SK-N-SH (cell line): ENCODE measurements at regions not wholly inside any gene's neighbourhood (a gene's known extent, or its start where the extent isn't known, plus 50 kb on each side); places are given as distances from the start of the nearest gene placed in this dataset.

Experiments
- CTCF ChIA-PET: fragments of 300-600, 350-600 bp; formaldehyde crosslinking; extraction: SDS; loops from one replicate; lab custom pipeline; 2021; lab: Yijun Ruan, JAX
- POLR2A ChIA-PET: fragments of 350-600 bp; sonication (Branson Sonifier 250); formaldehyde crosslinking; extraction: SDS; loops from one replicate; lab custom pipeline; 2020; ENCODE audit warnings: antibody characterized with exemption, inconsistent platforms; lab: Yijun Ruan, JAX
- DNase-seq: peaks from one replicate; pipeline ENCODE4 v3.0.0; 2012
- H2AFZ ChIP-seq: fragments of 200-600 bp; sonication (generic); 2 replicates; pipeline ENCODE4 v1.8.1; 2016; ENCODE audit warnings: antibody characterized with exemption, mild to moderate bottlenecking, low read depth
- H3F3A ChIP-seq: fragments of 200-600 bp; sonication (generic); replicated peaks from 2 replicates; pipeline ENCODE3; 2016; ENCODE audit warnings: antibody characterized with exemption, mild to moderate bottlenecking; ENCODE audit not compliant: insufficient read depth
- H3K27ac ChIP-seq, 2 experiments: fragments of 200-500 bp in 1 of 2; fragments of 200-600 bp in 1 of 2; sonication (Bioruptor generic) in 1 of 2; sonication (generic), shearing (Covaris generic) in 1 of 2; 2 replicates each; pipeline versions ENCODE4 v1.5.1 to v1.6.1; 2014 to 2016; ENCODE audit warnings: low read depth in 2 of 2, inconsistent platforms in 1 of 2, low read length in 1 of 2, mild to moderate bottlenecking in 1 of 2, mixed read lengths in 1 of 2
- H3K27me3 ChIP-seq: fragments of 200-600 bp; sonication (generic), shearing (Covaris generic); 2 replicates; pipeline ENCODE4 v1.6.1; 2016; ENCODE audit warnings: mixed run types; ENCODE audit not compliant: insufficient read depth
- H3K36me3 ChIP-seq, 2 experiments: fragments of 200-500 bp in 1 of 2; fragments of 200-600 bp in 1 of 2; sonication (Bioruptor generic) in 1 of 2; sonication (generic) in 1 of 2; replicated peaks in 1 of 2; 2 replicates each; pipeline versions ENCODE3 to v1.5.1; 2014 to 2016; ENCODE audit warnings: low read length in 1 of 2, mild to moderate bottlenecking in 1 of 2; ENCODE audit not compliant: insufficient read depth in 2 of 2, control insufficient read depth in 1 of 2
- H3K4me1 ChIP-seq, 2 experiments: fragments of 200-500 bp in 1 of 2; fragments of 200-600 bp in 1 of 2; sonication (Bioruptor generic) in 1 of 2; sonication (generic), shearing (Covaris generic) in 1 of 2; 2 replicates each; pipeline versions ENCODE4 v1.5.1 to v1.6.1; 2014 to 2016; ENCODE audit warnings: low read depth in 1 of 2, low read length in 1 of 2, mixed run types in 1 of 2; ENCODE audit not compliant: insufficient read depth in 2 of 2, control insufficient read depth in 1 of 2
- H3K4me2 ChIP-seq: fragments of 200-600 bp; sonication (generic), shearing (Covaris generic); 2 replicates; pipeline ENCODE4 v1.6.1; 2017; ENCODE audit warnings: mixed run types
- H3K4me3 ChIP-seq, 2 experiments: fragments of 200-500 bp in 1 of 2; fragments of 200-600 bp in 1 of 2; sonication (Bioruptor generic) in 1 of 2; sonication (generic), shearing (Covaris generic) in 1 of 2; 2 replicates each; pipeline versions ENCODE4 v1.5.1 to v1.8.1; 2014 to 2016; ENCODE audit warnings: low read depth in 2 of 2, inconsistent platforms in 1 of 2, low read length in 1 of 2, mild to moderate bottlenecking in 1 of 2, mixed read lengths in 1 of 2, moderate library complexity in 1 of 2
- H3K79me2 ChIP-seq: fragments of 200-600 bp; sonication (generic); 2 replicates; pipeline ENCODE4 v1.8.1; 2017; ENCODE audit warnings: mild to moderate bottlenecking; ENCODE audit not compliant: insufficient read depth
- H3K9ac ChIP-seq: fragments of 200-600 bp; sonication (generic); 2 replicates; pipeline ENCODE4 v1.6.1; 2017; ENCODE audit warnings: mixed run types
- H3K9me2 ChIP-seq: fragments of 200-600 bp; sonication (generic); 2 replicates; pipeline ENCODE4 v1.6.1; 2017; ENCODE audit warnings: mixed run types
- H3K9me3 ChIP-seq: fragments of 200-600 bp; sonication (generic); 2 replicates; pipeline ENCODE4 v1.6.1; 2017; ENCODE audit warnings: mixed run types, mild to moderate bottlenecking, moderate library complexity
- H4K20me1 ChIP-seq: fragments of 200-600 bp; sonication (generic); 2 replicates; pipeline ENCODE4 v1.6.1; 2017; ENCODE audit warnings: mild to moderate bottlenecking, mixed run types; ENCODE audit not compliant: insufficient read depth
- CHD2 ChIP-seq: fragments of 150-350 bp; IDR thresholded peaks from 2 replicates; pipeline ENCODE4 v1.6.1; 2018; ENCODE audit warnings: low read length; ENCODE audit not compliant: partially characterized antibody
- FOSL2 ChIP-seq: IDR thresholded peaks from 2 replicates; pipeline ENCODE4 v1.4.0; 2012; ENCODE audit warnings: low read depth, mild to moderate bottlenecking, moderate library complexity, borderline replicate concordance
- FOXM1 ChIP-seq: IDR thresholded peaks from 2 replicates; pipeline ENCODE4 v1.4.0; 2012; ENCODE audit warnings: low read depth, mild to moderate bottlenecking
- GATA2 ChIP-seq: sonication (generic); formaldehyde crosslinking; IDR thresholded peaks from 2 replicates; pipeline ENCODE4 v1.5.0; 2020; ENCODE audit warnings: mild to moderate bottlenecking, missing genetic modification reagents
- MEF2A ChIP-seq: IDR thresholded peaks from 2 replicates; pipeline ENCODE4 v1.4.0; 2012; ENCODE audit warnings: low read depth, borderline replicate concordance
- NFIC ChIP-seq: IDR thresholded peaks from 2 replicates; pipeline ENCODE4 v1.4.0; 2012; ENCODE audit warnings: borderline replicate concordance
- NRF1 ChIP-seq: IDR thresholded peaks from 2 replicates; pipeline ENCODE4 v1.6.1; 2012; ENCODE audit warnings: low read depth, mild to moderate bottlenecking, low read length
- POLR2AphosphoS5 ChIP-seq: IDR thresholded peaks from 2 replicates; pipeline ENCODE4 v1.6.1; 2012; ENCODE audit warnings: low read depth, low read length
- RAD21 ChIP-seq: IDR thresholded peaks from 2 replicates; pipeline ENCODE4 v1.6.1; 2012; ENCODE audit warnings: mild to moderate bottlenecking, low read length
- RFX5 ChIP-seq: IDR thresholded peaks from 2 replicates; pipeline ENCODE4 v1.6.1; 2012; ENCODE audit warnings: mild to moderate bottlenecking, improper control_type of control experiment, low read length
- SIN3A ChIP-seq: IDR thresholded peaks from 2 replicates; pipeline ENCODE4 v1.6.1; 2012; ENCODE audit warnings: low read depth, mild to moderate bottlenecking, low read length, moderate library complexity, borderline replicate concordance
- SMC3 ChIP-seq: IDR thresholded peaks from 2 replicates; pipeline ENCODE4 v1.6.1; 2012; ENCODE audit warnings: low read depth, low read length, improper control_type of control experiment
- TCF12 ChIP-seq: IDR thresholded peaks from 2 replicates; pipeline ENCODE4 v1.4.0; 2012
- YY1 ChIP-seq: IDR thresholded peaks from 2 replicates; pipeline ENCODE4 v1.4.0; 2012; ENCODE audit warnings: low read depth, mild to moderate bottlenecking
- WGBS: methylation state at CpG from one replicate; pipeline ENCODE4 v1.1.6; 2017; ENCODE audit warnings: low lambda C conversion rate; 5-methylcytosine and 5-hydroxymethylcytosine counted together
- TF ChIP-seq, protein P1 (sequence below): IDR thresholded peaks from 2 replicates; pipeline ENCODE4 v1.4.0; 2012; ENCODE audit warnings: low read depth, borderline replicate concordance
- TF ChIP-seq, protein P2 (sequence below): IDR thresholded peaks from 2 replicates; pipeline ENCODE4 v1.4.0; 2012; ENCODE audit warnings: low read depth
- TF ChIP-seq, protein P3 (sequence below): fragments of 150-350 bp; IDR thresholded peaks from 2 replicates; pipeline ENCODE4 v1.6.1; 2016; ENCODE audit warnings: mild to moderate bottlenecking, low read depth, low read length
- TF ChIP-seq, protein P4 (sequence below): fragments of 200-600 bp; sonication (generic); IDR thresholded peaks from 2 replicates; pipeline ENCODE4 v1.6.1; 2017; ENCODE audit warnings: antibody characterized with exemption, mild to moderate bottlenecking, moderate library complexity

DNA sequence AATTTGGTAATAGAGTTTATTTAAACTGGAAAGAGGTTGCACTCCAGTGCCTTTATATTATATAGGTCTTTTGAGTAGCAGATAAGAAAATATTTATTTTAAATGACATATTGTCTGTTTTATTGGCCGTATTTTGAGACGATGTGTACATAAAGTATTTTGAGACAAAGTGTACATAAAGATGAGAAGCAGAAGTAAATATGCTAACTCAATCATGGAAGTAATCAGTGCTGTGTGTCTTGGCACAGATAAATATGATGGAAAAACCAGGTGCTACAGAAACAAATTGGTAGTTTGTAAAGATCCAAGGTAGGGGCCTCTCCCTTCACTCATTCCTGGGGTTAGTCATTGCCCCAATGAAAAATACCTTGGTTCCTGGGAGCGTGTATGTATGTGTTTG lies 382.9 kb downstream of the DSEL start:
- Histone ChIP-seq H3K4me3 (no peak overlapping the region), H2AFZ (no peak overlapping the region), H3K27me3 (no peaks in the 10 kb centered on the region), H3K9me3 (no peaks in the 10 kb centered on the region), H3K4me2 (no peak overlapping the region), H3F3A (no peaks in the 10 kb centered on the region), H4K20me1 (no peaks in the 10 kb centered on the region), H3K36me3 (no peaks in the 10 kb centered on the region), H3K4me1 (peaks cover 0 to 8% of the 10 kb centered on the region in 2 experiments; a peak in 2 of 4 replicates), H3K27ac (no peak overlapping the region), H3K9me2 (no peaks in the 10 kb centered on the region), H3K79me2 (no peaks in the 10 kb centered on the region)
- ChIA-PET CTCF (interaction anchor here (0.7 to 0.8 kb wide), 2 partner anchors 29 to 33 kb away, joined by 3 read pairs; no protein-coding TSS in a partner anchor), POLR2A (no interaction called here)
- DNase-seq = no peak
- 58% methylated on average over 3 of the region's 3 CpGs for WGBS
- TF ChIP-seq, protein P1, sequence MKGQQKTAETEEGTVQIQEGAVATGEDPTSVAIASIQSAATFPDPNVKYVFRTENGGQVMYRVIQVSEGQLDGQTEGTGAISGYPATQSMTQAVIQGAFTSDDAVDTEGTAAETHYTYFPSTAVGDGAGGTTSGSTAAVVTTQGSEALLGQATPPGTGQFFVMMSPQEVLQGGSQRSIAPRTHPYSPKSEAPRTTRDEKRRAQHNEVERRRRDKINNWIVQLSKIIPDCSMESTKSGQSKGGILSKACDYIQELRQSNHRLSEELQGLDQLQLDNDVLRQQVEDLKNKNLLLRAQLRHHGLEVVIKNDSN = no peak
- TF ChIP-seq CHD2 = no peak
- TF ChIP-seq MEF2A = no peak
- no peak for TF ChIP-seq SIN3A
- no peak for TF ChIP-seq POLR2AphosphoS5
- TF ChIP-seq, protein P2, sequence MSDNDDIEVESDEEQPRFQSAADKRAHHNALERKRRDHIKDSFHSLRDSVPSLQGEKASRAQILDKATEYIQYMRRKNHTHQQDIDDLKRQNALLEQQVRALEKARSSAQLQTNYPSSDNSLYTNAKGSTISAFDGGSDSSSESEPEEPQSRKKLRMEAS = no peak
- TF ChIP-seq TCF12 = no peak
- TF ChIP-seq FOXM1 = no peak
- no peak for TF ChIP-seq RFX5
- TF ChIP-seq SMC3 = no peak
- no peak for TF ChIP-seq NFIC
- TF ChIP-seq, protein P3, sequence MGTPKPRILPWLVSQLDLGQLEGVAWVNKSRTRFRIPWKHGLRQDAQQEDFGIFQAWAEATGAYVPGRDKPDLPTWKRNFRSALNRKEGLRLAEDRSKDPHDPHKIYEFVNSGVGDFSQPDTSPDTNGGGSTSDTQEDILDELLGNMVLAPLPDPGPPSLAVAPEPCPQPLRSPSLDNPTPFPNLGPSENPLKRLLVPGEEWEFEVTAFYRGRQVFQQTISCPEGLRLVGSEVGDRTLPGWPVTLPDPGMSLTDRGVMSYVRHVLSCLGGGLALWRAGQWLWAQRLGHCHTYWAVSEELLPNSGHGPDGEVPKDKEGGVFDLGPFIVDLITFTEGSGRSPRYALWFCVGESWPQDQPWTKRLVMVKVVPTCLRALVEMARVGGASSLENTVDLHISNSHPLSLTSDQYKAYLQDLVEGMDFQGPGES = no peak
- no peak for TF ChIP-seq FOSL2
- TF ChIP-seq, all 33 proteins: peak for 0
- no peak overlapping the region for H3K9ac ChIP-seq

DNA sequence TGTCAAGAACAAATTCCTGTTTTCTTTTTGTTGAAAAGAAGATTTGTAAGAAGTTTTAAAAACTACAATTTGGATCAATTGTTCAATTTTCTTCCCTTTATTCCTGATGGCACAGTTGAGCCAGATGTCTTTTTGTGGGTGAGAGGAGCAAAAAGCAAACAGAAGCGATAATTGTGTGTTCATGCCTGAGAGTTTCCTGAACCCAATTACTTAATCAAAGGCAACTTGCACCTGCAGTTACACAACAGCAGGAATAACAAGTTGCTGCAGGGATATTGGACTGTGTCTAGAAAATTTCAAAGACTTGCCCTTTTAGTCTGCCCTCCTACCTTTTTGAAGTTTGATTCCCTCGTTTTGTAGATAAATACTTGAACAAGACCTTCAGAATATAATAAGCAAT lies 383.6 kb downstream of the DSEL start:
- H3K9ac ChIP-seq = no peak overlapping the region
- H3K4me2 ChIP-seq = no peak overlapping the region
- no peaks in the 10 kb centered on the region for H3K27me3 ChIP-seq
- H3K27ac ChIP-seq = no peak overlapping the region
- H3K9me3 ChIP-seq = no peaks in the 10 kb centered on the region
- DNase-seq = no peak
- no peaks in the 10 kb centered on the region for H3K9me2 ChIP-seq
- no peak overlapping the region for H3K4me3 ChIP-seq
- H4K20me1 ChIP-seq = no peaks in the 10 kb centered on the region
- ChIA-PET CTCF (interaction anchor here (0.8 kb wide), 1 partner anchor 28 kb away, joined by 3 read pairs; no protein-coding TSS in a partner anchor), POLR2A (no interaction called here)
- 39% methylated on average over 2 of the region's 2 CpGs for WGBS
- no peaks in the 10 kb centered on the region for H3K79me2 ChIP-seq
- H3F3A ChIP-seq = no peaks in the 10 kb centered on the region
- H2AFZ ChIP-seq = no peak overlapping the region
- TF ChIP-seq, protein P2 = no peak
- TF ChIP-seq GATA2 (CRISPR knock-in tag) = no peak
- TF ChIP-seq TCF12 = no peak
- no peak for TF ChIP-seq NRF1
- TF ChIP-seq SMC3 = no peak
- no peak for TF ChIP-seq SIN3A
- TF ChIP-seq FOSL2 = no peak
- TF ChIP-seq, protein P4, sequence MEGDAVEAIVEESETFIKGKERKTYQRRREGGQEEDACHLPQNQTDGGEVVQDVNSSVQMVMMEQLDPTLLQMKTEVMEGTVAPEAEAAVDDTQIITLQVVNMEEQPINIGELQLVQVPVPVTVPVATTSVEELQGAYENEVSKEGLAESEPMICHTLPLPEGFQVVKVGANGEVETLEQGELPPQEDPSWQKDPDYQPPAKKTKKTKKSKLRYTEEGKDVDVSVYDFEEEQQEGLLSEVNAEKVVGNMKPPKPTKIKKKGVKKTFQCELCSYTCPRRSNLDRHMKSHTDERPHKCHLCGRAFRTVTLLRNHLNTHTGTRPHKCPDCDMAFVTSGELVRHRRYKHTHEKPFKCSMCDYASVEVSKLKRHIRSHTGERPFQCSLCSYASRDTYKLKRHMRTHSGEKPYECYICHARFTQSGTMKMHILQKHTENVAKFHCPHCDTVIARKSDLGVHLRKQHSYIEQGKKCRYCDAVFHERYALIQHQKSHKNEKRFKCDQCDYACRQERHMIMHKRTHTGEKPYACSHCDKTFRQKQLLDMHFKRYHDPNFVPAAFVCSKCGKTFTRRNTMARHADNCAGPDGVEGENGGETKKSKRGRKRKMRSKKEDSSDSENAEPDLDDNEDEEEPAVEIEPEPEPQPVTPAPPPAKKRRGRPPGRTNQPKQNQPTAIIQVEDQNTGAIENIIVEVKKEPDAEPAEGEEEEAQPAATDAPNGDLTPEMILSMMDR = no peak
- no peak for TF ChIP-seq YY1
- TF ChIP-seq RAD21 = no peak
- H3K36me3 ChIP-seq = no peaks in the 10 kb centered on the region
- peaks cover 0 to 8% of the 10 kb centered on the region in 2 experiments; a peak in 2 of 4 replicates for H3K4me1 ChIP-seq
